SJCRH30 (cell line): ENCODE measurements at regions not wholly inside any gene's neighbourhood (a gene's known extent, or its start where the extent isn't known, plus 50 kb on each side); places are given as distances from the start of the nearest gene placed in this dataset.
"Not testable (repeated sequence)": the region's sequence is repeated elsewhere in the genome, so short reads cannot be mapped to it uniquely, and the experiment has no call there.

ENCODE experiments used
- DNase-seq, 2 experiments: peaks; one replicate each; pipeline ENCODE4 v3.0.0-alpha.2; 2015 to 2020
- H3K27ac ChIP-seq: fragments of 250-450 bp; sonication (Bioruptor Pico); 2 replicates; pipeline ENCODE4 v1.5.1; 2020; ENCODE audit warnings: mild to moderate bottlenecking, moderate library complexity
- H3K27me3 ChIP-seq: fragments of 250-450 bp; sonication (Bioruptor Pico); 2 replicates; pipeline ENCODE4 v1.5.1; 2020; ENCODE audit warnings: mild to moderate bottlenecking, moderate library complexity
- H3K36me3 ChIP-seq: fragments of 250-450 bp; sonication (Bioruptor Pico); 2 replicates; pipeline ENCODE4 v1.5.1; 2020; ENCODE audit warnings: mild to moderate bottlenecking, moderate library complexity
- H3K4me1 ChIP-seq: fragments of 250-450 bp; sonication (Bioruptor Pico); 2 replicates; pipeline ENCODE4 v1.5.1; 2020; ENCODE audit warnings: mild to moderate bottlenecking, moderate library complexity
- H3K4me3 ChIP-seq: fragments of 250-450 bp; sonication (Bioruptor Pico); 2 replicates; pipeline ENCODE4 v1.5.1; 2020; ENCODE audit warnings: mild to moderate bottlenecking, moderate library complexity
- H3K9me3 ChIP-seq: fragments of 250-450 bp; sonication (Bioruptor Pico); replicated peaks from 2 replicates; pipeline ENCODE4 v1.5.1; 2020; ENCODE audit warnings: mild to moderate bottlenecking, moderate library complexity

DNA sequence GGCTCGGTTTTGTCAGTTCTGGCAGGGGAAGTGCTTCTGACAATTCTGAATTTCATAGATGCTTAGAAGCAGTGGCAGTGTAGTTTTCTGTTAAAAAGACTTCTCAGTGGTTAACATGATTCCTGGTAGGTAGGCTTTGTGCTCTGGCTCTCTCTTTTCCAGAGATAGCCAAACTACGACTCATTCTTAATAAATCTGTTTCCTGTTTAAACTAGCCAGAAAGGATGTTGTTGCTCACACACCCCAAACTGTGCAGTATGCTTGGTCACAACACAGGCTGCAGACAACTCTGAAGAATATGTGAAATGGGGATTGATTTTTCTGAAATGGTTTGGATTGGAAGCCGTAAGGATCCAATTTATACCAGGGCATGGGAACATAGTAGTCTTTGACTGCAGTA lies 711.5 kb downstream of the PCDH17 start:
- DNase-seq, result no peak
- no peaks in the 10 kb centered on the region for H3K27me3 ChIP-seq
- H3K27ac ChIP-seq, result no peak overlapping the region
- no peaks in the 10 kb centered on the region for H3K9me3 ChIP-seq
- no peaks in the 10 kb centered on the region for H3K4me1 ChIP-seq
- H3K36me3 ChIP-seq, result no peaks in the 10 kb centered on the region
- H3K4me3 ChIP-seq, result no peak overlapping the region

DNA sequence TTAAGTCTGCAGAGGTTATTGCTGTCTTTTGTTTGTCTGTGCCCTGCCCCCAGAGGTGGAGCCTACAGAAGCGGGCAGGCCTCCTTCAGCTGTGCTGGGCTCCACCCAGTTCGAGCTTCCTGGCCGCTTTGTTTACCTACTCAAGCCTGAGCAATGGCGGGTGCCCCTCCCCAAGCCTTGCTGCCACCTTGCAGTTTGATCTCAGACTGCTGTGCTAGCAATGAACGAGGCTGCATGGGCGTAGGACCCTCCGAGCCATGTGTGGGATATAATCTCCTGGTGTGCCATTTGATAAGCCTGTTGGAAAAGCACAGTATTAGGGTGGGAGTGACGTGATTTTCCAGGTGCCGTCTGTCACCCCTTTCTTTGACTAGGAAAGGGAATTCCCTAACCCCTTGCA lies 720.6 kb downstream of the PCDH17 start:
- not testable (repeated sequence) for H3K4me1 ChIP-seq, H3K27ac ChIP-seq, H3K27me3 ChIP-seq, H3K4me3 ChIP-seq, H3K36me3 ChIP-seq, H3K9me3 ChIP-seq, DNase-seq

DNA sequence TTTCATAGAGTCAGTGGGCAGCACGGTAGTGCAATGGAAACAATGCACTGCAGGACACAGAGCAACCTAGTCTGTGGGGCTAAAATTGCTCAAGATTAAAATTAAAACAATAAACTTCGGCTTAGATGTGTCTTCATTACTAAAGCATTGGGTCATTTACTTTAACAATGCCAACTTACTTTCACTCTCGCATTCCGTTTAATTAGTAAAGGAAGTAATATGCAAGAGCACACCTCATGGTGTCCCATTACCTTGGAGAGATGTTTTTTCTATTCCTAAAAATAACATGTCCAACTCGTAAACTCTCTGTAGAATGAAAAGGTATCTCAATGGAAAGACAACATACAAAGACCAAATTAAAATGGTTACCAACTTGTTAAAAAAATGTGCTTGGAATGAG lies 738.4 kb downstream of the PCDH17 start:
- H3K27ac ChIP-seq, result no peak overlapping the region
- H3K27me3 ChIP-seq, result no peaks in the 10 kb centered on the region
- H3K4me1 ChIP-seq, result no peaks in the 10 kb centered on the region
- H3K36me3 ChIP-seq, result no peaks in the 10 kb centered on the region
- no peak overlapping the region for H3K4me3 ChIP-seq
- DNase-seq, result no peak
- no peaks in the 10 kb centered on the region for H3K9me3 ChIP-seq

DNA sequence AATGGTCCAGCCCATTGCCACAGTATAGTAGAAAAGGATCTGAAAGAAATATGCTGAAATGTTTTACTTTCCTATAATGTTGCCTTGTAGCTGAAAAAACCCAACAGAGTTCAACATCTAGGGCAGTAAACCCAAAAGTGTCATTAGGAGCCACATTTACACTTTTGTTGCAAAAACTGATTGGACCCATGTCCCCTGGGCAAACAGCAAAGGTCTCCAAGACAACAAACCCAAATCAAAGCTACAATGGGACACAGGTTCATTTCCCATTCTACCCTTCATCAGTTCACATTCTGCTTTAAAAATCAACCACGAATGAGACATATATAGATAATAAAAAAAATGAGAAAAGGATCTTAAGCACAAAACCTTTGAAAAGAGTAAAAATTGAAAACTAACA lies 744.8 kb downstream of the PCDH17 start:
- no peaks in the 10 kb centered on the region for H3K36me3 ChIP-seq
- no peak overlapping the region for H3K27ac ChIP-seq
- H3K4me1 ChIP-seq, result no peaks in the 10 kb centered on the region
- no peaks in the 10 kb centered on the region for H3K9me3 ChIP-seq
- no peaks in the 10 kb centered on the region for H3K27me3 ChIP-seq
- DNase-seq, result no peak
- H3K4me3 ChIP-seq, result no peak overlapping the region

DNA sequence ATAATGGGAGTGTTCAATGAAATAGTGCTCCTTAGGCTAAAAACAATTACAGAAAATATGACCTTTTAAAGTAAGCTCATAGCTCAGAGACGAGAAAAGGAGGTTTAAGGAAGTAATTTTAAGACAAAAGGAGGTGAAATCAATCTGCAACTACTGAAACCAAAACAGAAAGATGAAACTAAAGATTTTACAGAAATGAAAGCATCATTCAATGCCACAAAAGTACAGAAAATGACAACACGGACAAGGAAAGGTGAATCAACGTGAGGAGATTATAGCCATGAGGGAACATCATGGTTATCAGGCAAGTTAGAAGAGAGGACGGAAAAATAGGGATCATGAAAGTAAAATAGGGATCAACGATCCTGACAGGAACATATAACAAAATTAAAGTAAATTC lies 745.2 kb downstream of the PCDH17 start:
- Histone ChIP-seq H3K4me3 (no peak overlapping the region), H3K27ac (no peak overlapping the region), H3K9me3 (no peaks in the 10 kb centered on the region), H3K27me3 (no peaks in the 10 kb centered on the region), H3K4me1 (no peaks in the 10 kb centered on the region), H3K36me3 (no peaks in the 10 kb centered on the region)
- DNase-seq, result no peak

DNA sequence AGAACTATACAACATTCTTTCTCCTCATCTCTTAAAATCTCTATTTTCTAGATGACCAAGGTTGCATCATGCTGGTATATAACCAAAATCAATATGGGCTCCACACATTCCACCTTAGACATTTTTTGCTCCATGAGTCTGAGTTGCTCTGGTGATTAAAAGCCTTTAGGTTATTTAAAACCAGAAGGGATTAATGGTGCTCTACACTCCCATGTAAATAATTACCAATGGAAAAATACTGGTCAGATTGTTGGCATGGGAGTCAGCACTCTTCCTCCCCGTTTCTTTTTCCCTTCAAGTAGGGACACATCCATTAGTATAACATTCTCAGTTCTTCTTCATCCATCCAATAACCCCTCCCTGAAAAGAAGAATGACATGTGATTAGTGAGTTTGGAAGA lies 747.7 kb downstream of the PCDH17 start:
- H3K4me3 ChIP-seq, result no peak overlapping the region

DNA sequence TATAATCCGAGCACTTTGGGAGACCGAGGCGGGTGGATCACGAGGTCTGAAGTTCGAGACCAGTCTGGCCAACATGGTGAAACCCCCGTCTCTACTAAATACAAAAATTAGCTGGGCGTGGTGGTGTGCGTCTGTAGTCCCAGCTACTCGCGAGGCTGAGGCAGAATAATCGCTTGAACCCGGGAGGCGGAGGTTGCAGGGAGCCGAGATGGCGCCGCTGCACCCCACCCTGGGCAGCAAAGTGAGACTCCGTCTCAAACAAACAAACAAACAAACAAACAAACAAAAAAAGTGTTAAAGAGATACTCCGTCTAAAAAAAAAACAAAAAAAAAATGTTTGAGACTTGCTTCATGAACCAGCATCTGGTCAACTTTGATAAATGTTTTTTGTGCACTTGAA lies 753.8 kb downstream of the PCDH17 start:
- not testable (repeated sequence) for H3K27ac ChIP-seq

More for the DNA sequence above, 747.7 kb downstream of the PCDH17 start:
- no peak overlapping the region for H3K27ac ChIP-seq
- H3K36me3 ChIP-seq, result no peaks in the 10 kb centered on the region
- no peaks in the 10 kb centered on the region for H3K4me1 ChIP-seq
- H3K9me3 ChIP-seq, result no peaks in the 10 kb centered on the region
- DNase-seq, result no peak
- H3K27me3 ChIP-seq, result no peaks in the 10 kb centered on the region

DNA sequence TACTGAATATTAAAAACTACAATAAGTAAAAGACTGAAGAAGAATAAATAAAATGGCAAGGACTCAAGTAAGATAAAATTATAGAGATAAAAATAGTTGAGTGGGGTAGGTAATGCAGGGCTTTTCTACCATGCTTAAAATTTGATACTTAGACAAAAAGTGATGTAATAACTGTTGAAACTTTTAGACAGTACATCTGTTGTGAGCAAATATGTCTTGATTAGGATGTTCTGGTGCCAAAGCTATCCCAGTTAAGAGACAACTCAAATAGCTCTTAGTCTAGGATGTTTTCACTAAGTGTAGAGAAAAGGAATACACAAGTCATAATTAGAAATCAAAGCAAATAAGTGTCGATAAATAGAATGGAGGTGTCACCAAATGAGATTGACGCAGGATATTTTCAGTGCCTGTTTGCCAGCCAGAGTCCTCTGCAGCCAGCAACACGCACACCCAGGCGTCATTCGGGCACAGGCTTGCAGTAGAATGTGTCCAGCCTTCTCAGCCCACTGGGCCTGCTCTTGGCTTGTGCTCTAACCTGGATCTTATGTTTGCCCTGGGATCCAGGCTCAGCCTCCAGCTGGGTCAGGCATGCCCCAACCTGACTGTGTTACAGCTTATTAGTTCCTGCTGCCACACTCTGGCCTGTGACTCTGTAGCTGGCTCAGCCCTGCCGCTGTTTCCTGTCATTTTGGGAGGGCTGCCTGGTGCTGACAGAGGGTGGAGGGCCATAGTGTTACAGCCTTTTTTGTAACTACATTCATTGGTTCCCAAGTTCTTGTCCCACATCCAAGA lies 766.2 kb downstream of the PCDH17 start:
- Histone ChIP-seq H3K9me3 (no peaks in the 10 kb centered on the region), H3K27ac (no peak overlapping the region), H3K36me3 (no peaks in the 10 kb centered on the region), H3K4me1 (no peaks in the 10 kb centered on the region), H3K4me3 (no peak overlapping the region), H3K27me3 (no peaks in the 10 kb centered on the region)
- no peak for DNase-seq

More for the DNA sequence above, 753.8 kb downstream of the PCDH17 start:
- H3K4me1 ChIP-seq, H3K27me3 ChIP-seq, DNase-seq, H3K4me3 ChIP-seq, H3K36me3 ChIP-seq, H3K9me3 ChIP-seq: not testable (repeated sequence)

DNA sequence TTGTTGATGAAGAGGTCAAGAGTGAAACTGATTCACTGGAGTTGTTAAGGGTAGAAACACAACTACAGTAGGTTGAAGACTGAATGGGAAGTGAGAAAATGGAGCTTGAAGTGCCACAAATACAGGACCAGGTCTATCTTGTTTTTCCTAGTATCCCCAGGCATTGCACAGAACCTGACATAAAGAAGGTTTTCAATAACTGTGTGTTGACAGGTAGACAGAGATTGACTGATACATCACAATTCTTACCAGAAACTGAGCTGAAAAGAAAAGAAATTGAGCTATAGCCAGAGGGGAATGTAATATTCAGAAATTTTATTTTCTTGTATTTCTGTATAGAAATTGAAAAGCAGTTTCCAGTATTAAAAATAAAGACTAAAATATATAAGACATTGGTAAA lies 767.7 kb downstream of the PCDH17 start:
- H3K9me3 ChIP-seq, result no peaks in the 10 kb centered on the region
- no peak for DNase-seq
- H3K36me3 ChIP-seq, result no peaks in the 10 kb centered on the region
- no peak overlapping the region for H3K27ac ChIP-seq
- H3K4me3 ChIP-seq, result no peak overlapping the region
- no peaks in the 10 kb centered on the region for H3K27me3 ChIP-seq
- no peaks in the 10 kb centered on the region for H3K4me1 ChIP-seq

DNA sequence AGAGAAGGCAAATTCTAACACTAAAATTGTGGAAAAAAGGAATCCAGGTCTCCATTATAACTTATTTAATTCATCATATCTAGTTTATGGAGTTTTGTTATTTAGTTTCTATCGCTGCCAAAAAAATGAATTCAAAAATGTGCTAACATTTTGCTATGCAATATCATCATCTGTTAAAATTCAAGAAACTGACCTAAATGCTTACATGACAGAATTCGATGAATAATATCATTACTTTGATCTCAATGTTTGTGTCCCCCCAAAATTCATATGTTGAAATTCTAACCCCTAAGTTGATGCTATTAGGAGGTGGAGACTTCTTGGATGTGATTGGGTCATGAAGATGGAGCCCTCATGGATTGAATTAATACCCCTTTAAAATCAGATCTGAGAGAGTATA lies 775.0 kb downstream of the PCDH17 start:
- no peak overlapping the region for H3K4me3 ChIP-seq
- no peaks in the 10 kb centered on the region for H3K36me3 ChIP-seq
- H3K27me3 ChIP-seq, result no peaks in the 10 kb centered on the region
- H3K27ac ChIP-seq, result no peak overlapping the region
- peaks cover 6% of the 10 kb centered on the region for H3K4me1 ChIP-seq
- DNase-seq, result no peak
- H3K9me3 ChIP-seq, result peaks cover 4% of the 10 kb centered on the region; the same call in 1 of the 2 replicates

DNA sequence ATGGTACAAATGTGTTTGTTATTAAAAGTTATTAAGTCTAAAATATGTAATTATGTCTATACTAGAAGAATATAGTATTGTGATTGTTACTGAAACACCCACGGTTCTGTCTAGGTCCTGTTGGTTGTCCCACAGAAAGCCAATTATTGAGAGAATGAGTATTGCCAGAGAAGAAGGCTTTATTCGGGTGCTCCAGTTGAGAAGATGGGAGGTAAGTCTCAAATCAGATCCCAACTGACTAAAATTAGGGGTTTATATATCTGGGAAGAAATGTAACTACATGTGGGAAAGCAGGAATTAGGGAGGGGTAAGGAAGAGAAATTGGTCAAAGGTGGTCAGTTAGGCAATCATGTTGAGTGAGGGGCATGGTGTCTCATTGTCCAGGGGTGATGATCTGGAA lies 798.4 kb downstream of the PCDH17 start:
- Histone ChIP-seq H3K36me3 (no peaks in the 10 kb centered on the region), H3K9me3 (peaks cover 6% of the 10 kb centered on the region)
- DNase-seq, result no peak

DNA sequence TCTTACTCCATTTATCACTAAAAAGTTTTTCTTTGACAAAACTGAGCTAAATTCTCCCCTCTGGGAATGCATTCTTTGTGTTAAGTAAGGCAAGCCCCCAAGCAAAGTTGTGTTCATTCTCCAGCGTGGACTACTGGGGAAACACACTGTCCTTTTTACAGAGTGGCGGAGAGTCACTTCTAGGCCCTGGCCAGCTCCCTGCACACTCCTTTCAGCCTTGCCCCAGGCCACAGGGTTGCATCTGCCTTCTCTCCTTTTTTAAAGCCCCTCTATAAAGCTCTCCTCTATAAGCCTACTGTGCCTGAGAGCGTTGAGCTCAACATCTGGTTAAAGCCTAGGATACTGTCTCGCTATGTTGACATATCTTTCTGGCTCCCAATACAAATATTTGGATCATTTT lies 803.4 kb downstream of the PCDH17 start:
- Histone ChIP-seq H3K4me1 (no peaks in the 10 kb centered on the region), H3K9me3 (peaks cover 2% of the 10 kb centered on the region), H3K27me3 (no peaks in the 10 kb centered on the region), H3K36me3 (no peaks in the 10 kb centered on the region), H3K4me3 (no peak overlapping the region), H3K27ac (no peak overlapping the region)
- peak in 1 of 2 experiments; percentile 4 for DNase-seq

More for the DNA sequence above, 798.4 kb downstream of the PCDH17 start:
- no peaks in the 10 kb centered on the region for H3K4me1 ChIP-seq
- no peak overlapping the region for H3K27ac ChIP-seq
- no peak overlapping the region for H3K4me3 ChIP-seq
- H3K27me3 ChIP-seq, result no peaks in the 10 kb centered on the region

DNA sequence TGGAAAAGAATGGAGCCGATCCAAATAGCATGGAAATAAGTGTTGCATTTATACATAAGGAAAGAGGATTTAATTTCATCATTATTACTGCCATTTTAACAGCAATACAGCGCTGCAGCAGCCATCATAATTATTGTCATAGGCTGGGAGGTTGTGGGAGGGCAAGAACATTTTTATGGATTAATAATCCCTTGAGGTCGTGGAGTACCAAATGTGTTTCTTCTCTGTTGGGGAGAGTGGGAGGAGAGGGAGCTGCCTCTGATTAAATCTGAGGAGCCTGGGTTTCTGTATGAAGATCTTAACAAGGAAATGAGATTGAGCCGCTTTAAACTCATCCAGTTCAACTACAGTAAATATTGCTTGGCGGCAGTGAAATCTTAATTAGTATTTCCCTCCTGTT lies 805.9 kb downstream of the PCDH17 start:
- DNase-seq, result no peak
- Histone ChIP-seq H3K4me3 (no peak overlapping the region), H3K27me3 (no peaks in the 10 kb centered on the region), H3K9me3 (no peaks in the 10 kb centered on the region), H3K27ac (no peak overlapping the region), H3K4me1 (no peaks in the 10 kb centered on the region), H3K36me3 (no peaks in the 10 kb centered on the region)

DNA sequence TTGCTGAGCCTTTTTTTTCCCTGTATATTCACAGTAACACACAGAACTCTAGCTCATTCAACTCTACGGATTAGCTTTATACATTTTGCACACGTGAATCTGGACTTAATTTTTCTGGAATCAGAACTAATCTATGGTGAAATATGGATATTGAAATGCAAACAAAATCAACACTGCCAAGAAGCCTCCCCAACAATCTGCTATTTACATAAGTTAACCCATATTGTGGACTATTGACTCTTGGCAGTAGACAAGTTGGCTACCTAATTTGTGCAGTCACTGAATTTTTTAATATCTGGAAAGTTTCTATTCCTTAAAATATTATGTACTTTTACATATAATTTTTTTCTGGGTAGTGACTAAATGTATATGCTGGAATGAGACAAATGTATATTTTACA lies 815.4 kb downstream of the PCDH17 start:
- DNase-seq, result no peak
- H3K36me3 ChIP-seq, result no peaks in the 10 kb centered on the region
- no peak overlapping the region for H3K27ac ChIP-seq
- H3K9me3 ChIP-seq, result no peaks in the 10 kb centered on the region
- no peaks in the 10 kb centered on the region for H3K4me1 ChIP-seq
- no peaks in the 10 kb centered on the region for H3K27me3 ChIP-seq
- no peak overlapping the region for H3K4me3 ChIP-seq

DNA sequence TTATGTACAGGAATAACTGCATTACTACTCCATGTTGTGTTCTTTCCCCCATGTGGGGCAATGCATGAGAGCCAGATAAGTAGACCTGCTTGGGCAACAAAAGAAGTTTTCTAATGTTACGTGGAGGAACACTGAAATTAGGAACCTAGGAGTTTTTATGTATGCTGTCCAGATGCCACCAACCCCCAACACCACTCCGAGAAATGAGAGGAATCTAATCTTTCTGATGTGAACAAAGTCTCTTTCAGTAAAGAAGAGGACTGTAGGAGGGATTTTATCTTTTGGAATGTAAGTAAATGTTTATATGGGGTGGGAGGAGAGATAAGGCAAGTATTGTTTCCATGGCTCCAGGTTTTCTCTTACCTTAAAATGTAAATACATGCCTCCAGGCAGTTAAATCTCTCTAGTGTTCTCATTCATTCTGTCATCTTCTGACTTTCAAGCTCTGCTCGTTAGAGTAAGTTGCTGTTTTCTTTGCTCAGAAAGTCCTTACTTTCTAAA lies 820.6 kb downstream of the PCDH17 start:
- peak in 1 of 2 experiments; percentile 8 for DNase-seq
- Histone ChIP-seq H3K9me3 (no peaks in the 10 kb centered on the region), H3K36me3 (no peaks in the 10 kb centered on the region), H3K4me3 (no peak overlapping the region), H3K27me3 (no peaks in the 10 kb centered on the region), H3K4me1 (no peaks in the 10 kb centered on the region), H3K27ac (no peak overlapping the region)

DNA sequence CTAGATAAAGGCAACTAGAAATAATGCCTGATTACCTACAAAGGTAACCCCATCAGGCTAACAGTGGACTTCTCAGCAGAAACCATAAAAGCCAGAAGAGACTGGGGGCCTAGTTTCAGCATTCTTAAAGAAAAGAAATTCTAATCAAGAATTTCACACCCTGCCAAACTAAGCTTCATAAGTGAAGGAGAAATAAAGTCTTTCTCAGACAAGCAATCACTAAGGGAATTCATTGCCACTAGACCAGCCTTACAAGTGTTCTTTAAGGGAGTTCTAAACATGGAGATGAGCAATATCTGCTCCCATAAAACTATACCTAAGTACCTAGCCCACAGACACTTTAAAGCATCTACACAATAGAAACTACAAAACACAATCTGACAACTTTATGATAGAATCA lies 823.5 kb downstream of the PCDH17 start:
- no peaks in the 10 kb centered on the region for H3K4me1 ChIP-seq
- no peaks in the 10 kb centered on the region for H3K36me3 ChIP-seq
- H3K9me3 ChIP-seq, result no peaks in the 10 kb centered on the region
- H3K27ac ChIP-seq, result no peak overlapping the region
- DNase-seq, result no peak
- no peaks in the 10 kb centered on the region for H3K27me3 ChIP-seq
- no peak overlapping the region for H3K4me3 ChIP-seq
